ENCODE measurements at regions not wholly inside any gene's neighbourhood (a gene's known extent, or its start where the extent isn't known, plus 50 kb on each side); places are given as distances from the start of the nearest gene placed in this dataset.

GRCh38 chr15:73812806-73813465, 59.8 kb upstream of the INSYN1 start:
- ATAC-seq (no peak), DNase-seq (peak in 1 of 4 donors; percentile 31)
- Histone ChIP-seq H3K4me1 (no peaks in the 10 kb centered on the region), H3K9me3 (no peaks in the 10 kb centered on the region), H3K4me3 (no peak overlapping the region), H3K27me3 (peaks cover 0 to 8% of the 10 kb centered on the region in 2 donors), H3K36me3 (no peaks in the 10 kb centered on the region), H3K27ac (no peak overlapping the region)
- TF ChIP-seq CTCF (IDR thresholded peaks at IDR 0.05) = no peak
- intact Hi-C loops (cut with DNase I) = no loop called here

DNA sequence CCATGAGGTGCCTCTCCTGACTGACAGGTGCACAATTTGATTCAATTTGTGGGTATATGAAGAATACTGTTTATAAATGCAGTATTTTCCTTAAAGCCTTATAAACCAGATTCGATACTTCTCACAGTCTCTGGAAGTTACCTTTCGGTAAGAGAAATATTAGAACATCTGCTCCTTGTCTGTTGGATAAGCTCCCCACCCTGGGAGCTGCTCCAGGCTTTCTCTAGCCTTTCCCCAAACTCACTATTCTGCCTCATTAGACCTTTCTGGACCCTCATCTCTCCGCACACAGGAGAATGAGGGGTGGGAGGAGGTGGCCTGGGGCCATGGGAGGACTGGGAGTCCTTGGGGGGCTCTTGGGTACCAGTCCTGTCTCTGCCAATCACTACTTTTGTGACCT, 59.8 kb upstream of the TBC1D21 start:
- peaks cover 0 to 8% of the 10 kb centered on the region in 2 donors for H3K27me3 ChIP-seq
- H3K4me1 ChIP-seq = no peaks in the 10 kb centered on the region
- DNase-seq (no peak), ATAC-seq (no peak)
- TF ChIP-seq CTCF (IDR thresholded peaks at IDR 0.05) = no peak
- no peaks in the 10 kb centered on the region for H3K9me3 ChIP-seq
- no peak overlapping the region for H3K4me3 ChIP-seq
- H3K36me3 ChIP-seq = no peaks in the 10 kb centered on the region
- no peak overlapping the region for H3K27ac ChIP-seq
- intact Hi-C loops (cut with DNase I) = no loop called here

DNA sequence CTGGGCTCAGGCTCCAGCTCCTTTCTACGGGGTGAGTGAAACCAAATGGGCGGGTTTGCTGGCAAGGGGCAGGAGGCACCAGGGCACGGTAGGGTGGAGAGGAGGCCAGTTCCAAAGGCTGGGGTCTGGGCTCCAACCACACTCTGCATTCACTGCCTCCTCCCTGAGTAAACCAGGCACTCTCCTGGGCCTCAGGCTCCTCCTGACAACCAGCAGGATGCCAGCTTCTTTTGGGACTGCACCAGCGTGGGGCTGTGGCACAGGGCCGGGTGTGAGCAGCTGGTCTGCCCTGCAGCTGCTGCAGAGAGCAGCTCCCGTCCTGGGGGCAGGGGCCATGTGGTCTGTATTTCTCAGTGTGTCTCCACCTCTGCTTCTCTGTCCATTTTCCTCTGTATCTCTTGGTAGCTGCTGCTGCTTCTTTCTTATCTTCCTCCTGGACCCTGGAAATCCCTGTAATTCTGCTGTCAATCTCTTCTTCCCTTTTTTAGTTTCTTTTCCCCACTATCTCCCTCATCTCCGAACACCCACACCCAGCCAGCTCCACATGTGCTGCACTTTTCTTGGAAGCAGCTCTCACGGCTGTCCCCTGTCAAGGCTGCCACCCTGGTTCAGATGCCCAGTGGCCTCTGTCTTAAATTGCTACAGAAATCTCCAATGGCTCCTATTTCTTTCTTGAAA, 54.9 kb upstream of the TBC1D21 start:
- no peaks in the 10 kb centered on the region for H3K36me3 ChIP-seq
- H3K4me3 ChIP-seq = no peak overlapping the region
- H3K4me1 ChIP-seq = no peaks in the 10 kb centered on the region
- intact Hi-C loops (cut with DNase I) = no loop called here
- no peak for TF ChIP-seq CTCF (IDR thresholded peaks at IDR 0.05)
- H3K27ac ChIP-seq = no peak overlapping the region
- ATAC-seq = no peak
- no peaks in the 10 kb centered on the region for H3K9me3 ChIP-seq
- no peak for DNase-seq
- H3K27me3 ChIP-seq = peaks cover 0 to 16% of the 10 kb centered on the region in 2 donors

GRCh38 chr15:73821181-73821580, 52.2 kb upstream of the TBC1D21 start:
- H3K4me3 ChIP-seq = no peak overlapping the region
- no peak overlapping the region for H3K27ac ChIP-seq
- intact Hi-C loops (cut with DNase I) = no loop called here
- no peaks in the 10 kb centered on the region for H3K9me3 ChIP-seq
- ATAC-seq (no peak), DNase-seq (no peak)
- H3K27me3 ChIP-seq = peaks cover 0 to 16% of the 10 kb centered on the region in 2 donors
- no peaks in the 10 kb centered on the region for H3K4me1 ChIP-seq
- no peak for TF ChIP-seq CTCF (IDR thresholded peaks at IDR 0.05)
- no peaks in the 10 kb centered on the region for H3K36me3 ChIP-seq

DNA sequence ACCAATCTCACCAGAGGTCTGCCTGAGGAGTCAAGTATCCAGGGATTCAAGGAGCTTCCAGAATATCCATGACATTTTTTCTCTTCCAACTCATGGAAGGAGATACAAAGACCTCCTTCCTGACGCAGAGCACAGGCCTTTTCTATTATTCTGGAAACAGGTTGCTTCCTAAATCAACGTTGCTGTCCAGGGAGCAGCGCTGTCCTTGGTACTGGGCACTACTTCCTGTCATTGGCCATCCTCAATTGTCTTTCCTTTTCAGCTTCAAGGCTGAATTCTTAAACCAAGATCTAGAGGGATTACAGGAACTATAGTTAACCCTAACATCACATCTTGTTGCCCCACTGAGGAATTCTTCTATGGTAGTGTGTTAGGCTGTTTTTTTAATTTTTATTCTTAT, 50.4 kb upstream of the TBC1D21 start:
- Histone ChIP-seq H3K9me3 (no peaks in the 10 kb centered on the region), H3K4me3 (no peak overlapping the region), H3K27me3 (peaks cover 0 to 29% of the 10 kb centered on the region in 2 donors), H3K27ac (no peak overlapping the region), H3K36me3 (no peaks in the 10 kb centered on the region), H3K4me1 (no peaks in the 10 kb centered on the region)
- intact Hi-C loops (cut with DNase I) = no loop called here
- TF ChIP-seq CTCF (IDR thresholded peaks at IDR 0.05) = no peak
- peak in 1 of 4 donors; percentile 37 for DNase-seq
- no peak for ATAC-seq

Data from left lung (tissue), 4 donors.